AG09309 (cell line): ENCODE measurements at regions not wholly inside any gene's neighbourhood (a gene's known extent, or its start where the extent isn't known, plus 50 kb on each side); places are given as distances from the start of the nearest gene placed in this dataset.

Experiments
- DNase-seq: peaks from one replicate; pipeline ENCODE4 v3.0.0-alpha.2; 2010; ENCODE audit warnings: low read depth
- H3K4me3 ChIP-seq: 2 replicates; pipeline ENCODE4 v1.5.1; 2011; ENCODE audit warnings: mild to moderate bottlenecking, low read depth, low read length, moderate library complexity; ENCODE audit not compliant: control insufficient read depth
- CTCF ChIP-seq: IDR thresholded peaks from 2 replicates; pipeline ENCODE4 v1.5.1; 2011; ENCODE audit warnings: mild to moderate bottlenecking, low read depth, low read length, inconsistent platforms; ENCODE audit not compliant: insufficient read depth, control insufficient read depth; ENCODE audit errors: missing control alignments

- no peak overlapping the region for H3K4me3 ChIP-seq
- TF ChIP-seq CTCF = no peak
- no peak for DNase-seq
These were observed 481.8 kb downstream of the TFEC start for GRCh38 chr7:115548756-115549155.

- H3K4me3 ChIP-seq = no peak overlapping the region
- TF ChIP-seq CTCF = no peak
- DNase-seq = no peak
These were observed 483.8 kb downstream of the TFEC start for GRCh38 chr7:115546790-115547189.

- no peak overlapping the region for H3K4me3 ChIP-seq
- no peak for DNase-seq
- no peak for TF ChIP-seq CTCF
These were observed 496.8 kb downstream of the TFEC start for GRCh38 chr7:115533785-115534184.

GRCh38 chr7:115526278-115526677 is 504.3 kb downstream of the TFEC start:
- DNase-seq = no peak
- no peak overlapping the region for H3K4me3 ChIP-seq
- TF ChIP-seq CTCF = no peak

- TF ChIP-seq CTCF = no peak
- DNase-seq = no peak
- no peak overlapping the region for H3K4me3 ChIP-seq
These were observed 508.4 kb downstream of the TFEC start for GRCh38 chr7:115522174-115522573.

GRCh38 chr7:115516341-115516740 is 514.2 kb downstream of the TFEC start:
- TF ChIP-seq CTCF = no peak
- H3K4me3 ChIP-seq = no peak overlapping the region
- peak; percentile 14 for DNase-seq

GRCh38 chr7:115511330-115511729 is 519.2 kb downstream of the TFEC start:
- no peak for DNase-seq
- no peak overlapping the region for H3K4me3 ChIP-seq
- TF ChIP-seq CTCF = no peak
